Sigmoid colon (tissue), 4 donors: ENCODE measurements at regions not wholly inside any gene's neighbourhood (a gene's known extent, or its start where the extent isn't known, plus 50 kb on each side); places are given as distances from the start of the nearest gene placed in this dataset.

ENCODE experiments used
- CTCF ChIP-seq, 4 experiments: fragments of 450-650 bp in 3 of 4; fragments of 200-600 bp in 1 of 4; IDR thresholded peaks; one replicate each; pipeline ENCODE4 v1.5.1; 2016 to 2019; ENCODE audit warnings: antibody characterized with exemption in 4 of 4, mild to moderate bottlenecking in 3 of 4, moderate library complexity in 2 of 4
- EP300 ChIP-seq, 4 donors: sonication (generic); formaldehyde crosslinking; IDR thresholded peaks; one replicate each; pipeline ENCODE4 v1.6.1; 2017; ENCODE audit warnings: antibody characterized with exemption in 4 of 4
- POLR2A ChIP-seq, 2 donors: fragments of 450-650 bp; IDR thresholded peaks; one replicate each; pipeline ENCODE4 v1.6.1; 2016; ENCODE audit warnings: antibody characterized with exemption in 2 of 2, mild to moderate bottlenecking in 2 of 2, moderate library complexity in 2 of 2
- POLR2AphosphoS5 ChIP-seq, 4 donors: sonication (generic); formaldehyde crosslinking; IDR thresholded peaks; one replicate each; pipeline ENCODE4 v1.6.1; 2017; ENCODE audit warnings: antibody characterized with exemption in 4 of 4

GRCh38 chr11:92159931-92160330, 64.7 kb upstream of the FAT3 start:
- no peak for TF ChIP-seq CTCF (IDR thresholded peaks at IDR 0.05)
- no peak for TF ChIP-seq POLR2AphosphoS5 (IDR thresholded peaks at IDR 0.05)
- no peak for TF ChIP-seq EP300 (IDR thresholded peaks at IDR 0.05)
- TF ChIP-seq POLR2A (IDR thresholded peaks at IDR 0.05), result no peak
